ENCODE measurements at regions not wholly inside any gene's neighbourhood (a gene's known extent, or its start where the extent isn't known, plus 50 kb on each side); places are given as distances from the start of the nearest gene placed in this dataset.

DNA sequence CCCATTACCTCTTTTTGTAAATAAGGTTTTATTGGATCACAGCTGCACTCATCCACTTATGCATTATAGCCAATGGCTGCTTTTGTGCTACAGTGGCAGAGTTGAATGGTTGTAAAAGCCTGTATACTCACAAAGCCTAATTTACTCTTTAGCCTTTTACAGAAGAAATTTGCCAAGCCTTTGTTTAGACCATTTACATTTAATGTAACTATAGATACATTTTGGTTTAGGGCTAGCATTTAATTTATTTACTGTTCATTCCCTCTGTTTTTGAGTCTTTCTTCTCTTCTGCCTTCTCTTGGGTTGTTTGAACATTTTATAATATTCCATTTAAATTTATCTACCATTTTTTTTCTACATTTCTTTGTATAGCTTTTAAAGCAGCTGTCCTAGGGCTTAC, 217.1 kb upstream of the AMIGO2 start:
- TF ChIP-seq EZH2 (IDR thresholded peaks at IDR 0.05; ENCODE audit: borderline replicate concordance, low read depth, low read length, poor library complexity, severe bottlenecking), result no peak
- TF ChIP-seq, protein P1, sequence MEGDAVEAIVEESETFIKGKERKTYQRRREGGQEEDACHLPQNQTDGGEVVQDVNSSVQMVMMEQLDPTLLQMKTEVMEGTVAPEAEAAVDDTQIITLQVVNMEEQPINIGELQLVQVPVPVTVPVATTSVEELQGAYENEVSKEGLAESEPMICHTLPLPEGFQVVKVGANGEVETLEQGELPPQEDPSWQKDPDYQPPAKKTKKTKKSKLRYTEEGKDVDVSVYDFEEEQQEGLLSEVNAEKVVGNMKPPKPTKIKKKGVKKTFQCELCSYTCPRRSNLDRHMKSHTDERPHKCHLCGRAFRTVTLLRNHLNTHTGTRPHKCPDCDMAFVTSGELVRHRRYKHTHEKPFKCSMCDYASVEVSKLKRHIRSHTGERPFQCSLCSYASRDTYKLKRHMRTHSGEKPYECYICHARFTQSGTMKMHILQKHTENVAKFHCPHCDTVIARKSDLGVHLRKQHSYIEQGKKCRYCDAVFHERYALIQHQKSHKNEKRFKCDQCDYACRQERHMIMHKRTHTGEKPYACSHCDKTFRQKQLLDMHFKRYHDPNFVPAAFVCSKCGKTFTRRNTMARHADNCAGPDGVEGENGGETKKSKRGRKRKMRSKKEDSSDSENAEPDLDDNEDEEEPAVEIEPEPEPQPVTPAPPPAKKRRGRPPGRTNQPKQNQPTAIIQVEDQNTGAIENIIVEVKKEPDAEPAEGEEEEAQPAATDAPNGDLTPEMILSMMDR (conservative IDR thresholded peaks at IDR 0.05; ENCODE audit: low read depth, low read length), result no peak
